GM23338 (cell line): ENCODE measurements at regions not wholly inside any gene's neighbourhood (a gene's known extent, or its start where the extent isn't known, plus 50 kb on each side); places are given as distances from the start of the nearest gene placed in this dataset.

Experiments used
- ATAC-seq: fragments of 200-7000 bp; cut with Tn5 transposase; 3 replicates; pipeline ENCODE4 v1.9.1; 2020
- DNase-seq: peaks from one replicate; pipeline ENCODE4 v3.0.0-alpha.2; 2015; ENCODE audit warnings: low spot score
- H2AFZ ChIP-seq: fragments of 200-600 bp; sonication (generic); 2 replicates; pipeline ENCODE4 v1.8.0; 2016; ENCODE audit warnings: antibody characterized with exemption, mild to moderate bottlenecking, moderate library complexity
- H3F3A ChIP-seq: fragments of 200-600 bp; sonication (generic); replicated peaks from 2 replicates; pipeline ENCODE4 v1.8.0; 2017; ENCODE audit warnings: antibody characterized with exemption, mixed run types, low read depth
- H3K27ac ChIP-seq: fragments of 200-600 bp; sonication (generic); 2 replicates; pipeline ENCODE4 v1.6.1; 2016; ENCODE audit warnings: low read depth
- H3K27me3 ChIP-seq: fragments of 200-600 bp; sonication (generic); 2 replicates; pipeline ENCODE4 v1.8.0; 2016; ENCODE audit warnings: mild to moderate bottlenecking, mixed run types, moderate library complexity; ENCODE audit not compliant: insufficient read depth
- H3K36me3 ChIP-seq: fragments of 200-600 bp; sonication (generic); 2 replicates; pipeline ENCODE4 v1.8.0; 2016; ENCODE audit warnings: mild to moderate bottlenecking; ENCODE audit not compliant: insufficient read depth
- H3K4me1 ChIP-seq: fragments of 200-600 bp; sonication (generic); 2 replicates; pipeline ENCODE4 v1.8.0; 2016; ENCODE audit warnings: mild to moderate bottlenecking, moderate library complexity; ENCODE audit not compliant: insufficient read depth
- H3K4me2 ChIP-seq: fragments of 200-600 bp; sonication (generic); 2 replicates; pipeline ENCODE4 v1.7.1; 2017; ENCODE audit warnings: mixed run types
- H3K4me3 ChIP-seq: fragments of 200-600 bp; sonication (generic); 2 replicates; pipeline ENCODE4 v1.6.1; 2016; ENCODE audit warnings: mixed run types
- H3K79me2 ChIP-seq: fragments of 200-600 bp; sonication (generic); replicated peaks from 2 replicates; pipeline ENCODE4 v1.8.0; 2017; ENCODE audit warnings: mild to moderate bottlenecking; ENCODE audit not compliant: insufficient read depth
- H3K9me2 ChIP-seq: fragments of 200-600 bp; sonication (generic); 2 replicates; pipeline ENCODE4 v1.8.0; 2017; ENCODE audit not compliant: insufficient read depth
- H4K20me1 ChIP-seq: fragments of 200-600 bp; sonication (generic); replicated peaks from 2 replicates; pipeline ENCODE4 v1.8.0; 2017; ENCODE audit warnings: mild to moderate bottlenecking; ENCODE audit not compliant: insufficient read depth
- H3K27ac Mint-ChIP-seq: 2 replicates; pipeline ENCODE4 v1.8.0; 2020; ENCODE audit warnings: inconsistent platforms, mild to moderate bottlenecking, moderate library complexity, mixed read lengths
- H3K27me3 Mint-ChIP-seq: 3 replicates; pipeline ENCODE4 v1.8.0; 2022; ENCODE audit warnings: low read depth, mild to moderate bottlenecking, moderate library complexity, mixed read lengths, inconsistent platforms; ENCODE audit not compliant: insufficient read depth, poor library complexity
- H3K36me3 Mint-ChIP-seq: 3 replicates; pipeline ENCODE4 v1.8.0; 2021; ENCODE audit warnings: low read depth, mild to moderate bottlenecking, inconsistent platforms, moderate library complexity, mixed read lengths
- H3K4me1 Mint-ChIP-seq: 3 replicates; pipeline ENCODE4 v1.8.0; 2020; ENCODE audit warnings: mild to moderate bottlenecking, inconsistent platforms, mixed read lengths
- H3K4me3 Mint-ChIP-seq: 3 replicates; pipeline ENCODE4 v1.8.0; 2021; ENCODE audit warnings: moderate library complexity, mild to moderate bottlenecking, inconsistent platforms, mixed read lengths
- H3K9me3 Mint-ChIP-seq: 3 replicates; pipeline ENCODE4 v1.8.0; 2020; ENCODE audit warnings: moderate library complexity, mild to moderate bottlenecking, inconsistent platforms, mixed read lengths
- CREB1 ChIP-seq: fragments of 250-450 bp; sonication (Bioruptor Pico); IDR thresholded peaks from 2 replicates; pipeline ENCODE4 v1.5.0; 2020; ENCODE audit warnings: low read depth, mild to moderate bottlenecking, moderate library complexity
- CTCF ChIP-seq, 2 experiments: fragments of 200-600 bp in 1 of 2; sonication (generic) in 1 of 2; conservative IDR thresholded peaks; 2 replicates each; pipeline versions ENCODE4 v1.5.1 to v1.6.1; 2016 to 2017; ENCODE audit warnings: antibody characterized with exemption in 2 of 2, low read depth in 2 of 2, mild to moderate bottlenecking in 2 of 2, moderate library complexity in 1 of 2
- ETS1 ChIP-seq: IDR thresholded peaks from 2 replicates; pipeline ENCODE4 v1.6.1; 2016; ENCODE audit warnings: antibody characterized with exemption
- EZH2 ChIP-seq: fragments of 200-600 bp; sonication (generic); IDR thresholded peaks from one replicate; pipeline ENCODE4 v1.8.0; 2017; ENCODE audit warnings: antibody characterized with exemption, mild to moderate bottlenecking, low read depth; ENCODE audit not compliant: unreplicated experiment
- EZH2phosphoT487 ChIP-seq: fragments of 200-600 bp; sonication (generic); IDR thresholded peaks from one replicate; pipeline ENCODE4 v1.8.1; 2018; ENCODE audit warnings: antibody characterized with exemption; ENCODE audit not compliant: unreplicated experiment
- JUNB ChIP-seq: IDR thresholded peaks from one replicate; pipeline ENCODE4 v1.6.1; 2016; ENCODE audit warnings: antibody characterized with exemption; ENCODE audit not compliant: unreplicated experiment
- NANOG ChIP-seq: IDR thresholded peaks from 2 replicates; pipeline ENCODE4 v1.6.1; 2016; ENCODE audit warnings: antibody characterized with exemption, borderline replicate concordance
- POLR2AphosphoS5 ChIP-seq: IDR thresholded peaks from 2 replicates; pipeline ENCODE4 v1.6.1; 2016; ENCODE audit warnings: antibody characterized with exemption, low read depth
- REST ChIP-seq: IDR thresholded peaks from one replicate; pipeline ENCODE4 v1.6.1; 2018; ENCODE audit warnings: antibody characterized with exemption; ENCODE audit not compliant: unreplicated experiment
- STAT1 ChIP-seq: IDR thresholded peaks from one replicate; pipeline ENCODE4 v1.6.1; 2016; ENCODE audit warnings: antibody characterized with exemption; ENCODE audit not compliant: unreplicated experiment
- ZNF114 ChIP-seq: fragments of 250-450 bp; sonication (Bioruptor Pico); IDR thresholded peaks from 2 replicates; pipeline ENCODE4 v1.5.0; 2020; ENCODE audit warnings: mild to moderate bottlenecking, moderate library complexity
- ZNF331 ChIP-seq: fragments of 250-450 bp; sonication (Bioruptor Pico); IDR thresholded peaks from 2 replicates; pipeline ENCODE4 v1.5.0; 2020; ENCODE audit warnings: low read depth, mild to moderate bottlenecking, moderate library complexity
- ZNF462 ChIP-seq: fragments of 250-450 bp; sonication (Bioruptor Pico); IDR thresholded peaks from 2 replicates; pipeline ENCODE4 v1.5.0; 2020; ENCODE audit warnings: mild to moderate bottlenecking, moderate library complexity

GRCh38 chr10:4526311-4526731 is 299.7 kb upstream of the AKR1E2 start:
- Histone ChIP-seq H3F3A (no peaks in the 10 kb centered on the region), H3K79me2 (no peaks in the 10 kb centered on the region), H3K4me2 (no peak overlapping the region), H3K27me3 (no peaks in the 10 kb centered on the region), H3K9me2 (no peaks in the 10 kb centered on the region), H3K4me1 (no peaks in the 10 kb centered on the region), H4K20me1 (no peaks in the 10 kb centered on the region), H3K36me3 (no peaks in the 10 kb centered on the region), H3K27ac (no peak overlapping the region), H3K4me3 (no peak overlapping the region), H2AFZ (no peak overlapping the region)
- DNase-seq (no peak), ATAC-seq (no peak)
- H3K27ac Mint-ChIP-seq = no peak overlapping the region
- H3K36me3 Mint-ChIP-seq = no peaks in the 10 kb centered on the region
- H3K4me1 Mint-ChIP-seq = no peaks in the 10 kb centered on the region
- no peak overlapping the region for H3K4me3 Mint-ChIP-seq
- H3K9me3 Mint-ChIP-seq = peaks cover 2% of the 10 kb centered on the region; the same call in 2 of the 3 replicates
- H3K27me3 Mint-ChIP-seq = no peaks in the 10 kb centered on the region
- no peak for TF ChIP-seq NANOG
- no peak for TF ChIP-seq EZH2phosphoT487
- no peak for TF ChIP-seq EZH2
- no peak for TF ChIP-seq ZNF462
- no peak for TF ChIP-seq CREB1 (CRISPR knock-in tag)
- TF ChIP-seq ZNF331 (CRISPR knock-in tag) = no peak
- TF ChIP-seq STAT1 = no peak
- TF ChIP-seq JUNB = no peak
- no peak for TF ChIP-seq ZNF114
- TF ChIP-seq ETS1 = no peak
- no peak for TF ChIP-seq POLR2AphosphoS5
- TF ChIP-seq REST = no peak
- no peak for TF ChIP-seq CTCF (conservative IDR thresholded peaks at IDR 0.05; ENCODE audit: low read depth in 2 of 2)
